IMR-90 (cell line): ENCODE measurements at regions not wholly inside any gene's neighbourhood (a gene's known extent, or its start where the extent isn't known, plus 50 kb on each side); places are given as distances from the start of the nearest gene placed in this dataset.

Experiments used
- ATAC-seq: fragments of 200-7000 bp; cut with Tn5 transposase; 2 replicates; pipeline ENCODE4 v1.9.1; 2020; ENCODE audit warnings: low read depth, mild to moderate bottlenecking, moderate library complexity
- BruUV-seq: library from RNA; stranded (reverse); fragments of 400-500 nt; replicated peaks from 2 replicates; lab custom pipeline; 2021; lab: Mats Ljungman, UMichigan
- CTCF ChIA-PET: fragments of 300-600 bp; formaldehyde crosslinking; extraction: SDS; loops from one replicate; lab custom pipeline; 2021; ENCODE audit warnings: antibody characterized with exemption; lab: Yijun Ruan, JAX
- POLR2A ChIA-PET: fragments of 300-600 bp; sonication (Branson Sonifier 250); formaldehyde crosslinking; loops from one replicate; lab custom pipeline; 2022; ENCODE audit warnings: antibody characterized with exemption; ENCODE audit not compliant: unreplicated experiment; lab: Charles Lee
- DNase-seq: peaks from one replicate; pipeline ENCODE4 v3.0.0; 2013
- H2AFZ ChIP-seq: replicated peaks from 2 replicates; pipeline ENCODE3; 2013; ENCODE audit warnings: low read length, mild to moderate bottlenecking; ENCODE audit not compliant: poor library complexity
- H2AK5ac ChIP-seq: 2 replicates; pipeline ENCODE4 v1.6.1; 2013; ENCODE audit warnings: low read depth, low read length, inconsistent platforms
- H2AK9ac ChIP-seq: replicated peaks from 2 replicates; pipeline ENCODE3; 2013; ENCODE audit warnings: mild to moderate bottlenecking, low read depth, low read length, moderate library complexity; ENCODE audit not compliant: poor library complexity
- H2BK120ac ChIP-seq: 2 replicates; pipeline ENCODE4 v1.6.1; 2013; ENCODE audit warnings: low read depth, low read length, inconsistent platforms
- H2BK15ac ChIP-seq: 3 replicates; pipeline ENCODE4 v1.6.1; 2013; ENCODE audit warnings: low read depth, low read length, inconsistent platforms
- H2BK20ac ChIP-seq: 2 replicates; pipeline ENCODE4 v1.6.1; 2013; ENCODE audit warnings: low read depth, mild to moderate bottlenecking, inconsistent platforms, low read length, moderate library complexity
- H2BK5ac ChIP-seq: 2 replicates; pipeline ENCODE4 v1.6.1; 2013; ENCODE audit warnings: mild to moderate bottlenecking, low read depth, low read length, inconsistent platforms; ENCODE audit not compliant: poor library complexity, severe bottlenecking
- H3K14ac ChIP-seq: replicated peaks from 2 replicates; pipeline ENCODE4 v1.6.1; 2013; ENCODE audit warnings: low read depth, low read length, inconsistent platforms
- H3K18ac ChIP-seq: 2 replicates; pipeline ENCODE4 v1.6.1; 2013; ENCODE audit warnings: low read depth, low read length, control low read depth
- H3K23ac ChIP-seq: 2 replicates; pipeline ENCODE4 v1.6.1; 2013; ENCODE audit warnings: low read depth, low read length, inconsistent platforms
- H3K27ac ChIP-seq: 2 replicates; pipeline ENCODE4 v1.5.1; 2013; ENCODE audit warnings: mild to moderate bottlenecking, control low read depth, low read length; ENCODE audit not compliant: insufficient read depth
- H3K27me3 ChIP-seq: 2 replicates; pipeline ENCODE4 v1.6.1; 2013; ENCODE audit warnings: low read length; ENCODE audit not compliant: control insufficient read depth, insufficient read depth
- H3K36me3 ChIP-seq: 2 replicates; pipeline ENCODE4 v1.6.1; 2013; ENCODE audit warnings: low read length, mixed read lengths; ENCODE audit not compliant: control insufficient read depth, insufficient read depth
- H3K4ac ChIP-seq: 2 replicates; pipeline ENCODE4 v1.6.1; 2013; ENCODE audit warnings: low read depth, low read length, inconsistent platforms
- H3K4me1 ChIP-seq: 2 replicates; pipeline ENCODE4 v1.6.1; 2013; ENCODE audit warnings: low read length, mixed read lengths; ENCODE audit not compliant: control insufficient read depth, insufficient read depth
- H3K4me2 ChIP-seq: 2 replicates; pipeline ENCODE4 v1.6.1; 2013; ENCODE audit warnings: low read depth, mild to moderate bottlenecking, control low read depth, low read length, moderate library complexity
- H3K4me3 ChIP-seq: 2 replicates; pipeline ENCODE4 v1.5.1; 2013; ENCODE audit warnings: low read depth, mild to moderate bottlenecking, control low read depth, low read length, moderate library complexity; ENCODE audit not compliant: insufficient read depth
- H3K56ac ChIP-seq: 2 replicates; pipeline ENCODE4 v1.6.1; 2013; ENCODE audit warnings: low read length, inconsistent platforms; ENCODE audit not compliant: insufficient read depth; ENCODE audit errors: extremely low read depth
- H3K79me1 ChIP-seq, 2 experiments: 2 replicates each; pipeline ENCODE4 v1.6.1; 2013; ENCODE audit warnings: low read length in 2 of 2, inconsistent platforms in 1 of 2, low read depth in 1 of 2
- H3K9ac ChIP-seq: 2 replicates; pipeline ENCODE4 v1.6.1; 2013; ENCODE audit warnings: low read depth, low read length, control low read depth
- H3K9me1 ChIP-seq: 2 replicates; pipeline ENCODE4 v1.6.1; 2013; ENCODE audit warnings: low read length, inconsistent platforms; ENCODE audit not compliant: insufficient read depth
- H3K9me3 ChIP-seq: 2 replicates; pipeline ENCODE4 v1.6.1; 2013; ENCODE audit warnings: low read length; ENCODE audit not compliant: control insufficient read depth, insufficient read depth
- H4K20me1 ChIP-seq: 2 replicates; pipeline ENCODE4 v1.6.1; 2013; ENCODE audit warnings: low read length, inconsistent platforms; ENCODE audit not compliant: insufficient read depth
- H4K5ac ChIP-seq: 2 replicates; pipeline ENCODE4 v1.6.1; 2013; ENCODE audit warnings: mild to moderate bottlenecking, low read depth, low read length, control low read depth
- H4K8ac ChIP-seq, 2 experiments: 2 replicates each; pipeline ENCODE4 v1.6.1; 2013; ENCODE audit warnings: low read depth in 2 of 2, low read length in 2 of 2, control low read depth in 1 of 2, inconsistent platforms in 1 of 2
- H4K91ac ChIP-seq: 2 replicates; pipeline ENCODE4 v1.6.1; 2013; ENCODE audit warnings: low read depth, low read length, inconsistent platforms; ENCODE audit not compliant: insufficient read depth
- CHD1 ChIP-seq: IDR thresholded peaks from 2 replicates; pipeline ENCODE4 v1.6.1; 2012; ENCODE audit warnings: low read depth, low read length, improper control_type of control experiment
- RAD21 ChIP-seq: IDR thresholded peaks from 2 replicates; pipeline ENCODE4 v1.6.1; 2012; ENCODE audit warnings: low read length, improper control_type of control experiment
- WGBS, 2 experiments: methylation state at CpG; one replicate each; pipeline versions ENCODE4 v1.1.5 to v1.1.7; 2013; ENCODE audit warnings: missing lambda C conversion rate in 2 of 2; ENCODE audit not compliant: insufficient read length in 1 of 2; ENCODE audit errors: extremely low coverage in 2 of 2; 5-methylcytosine and 5-hydroxymethylcytosine counted together
- dilution Hi-C: fragments of 300-500 bp; cut with HindIII; formaldehyde crosslinking; loops from one replicate; pipeline ENCODE4 v1.14.3; 2018; ENCODE audit warnings: low sequenced_read_pairs; ENCODE audit not compliant: unreplicated experiment
- in situ Hi-C: fragments of 300-500 bp; cut with MboI; formaldehyde crosslinking; loops from 3 replicates; pipeline ENCODE4 v1.14.3; 2019; ENCODE audit warnings: low sequenced_read_pairs, inconsistent platforms, mixed read lengths
- intact Hi-C: fragments of 100-400 bp; cut with micrococcal nuclease; formaldehyde crosslinking; loops from 2 replicates; pipeline ENCODE4 v1.10.0; 2022

DNA sequence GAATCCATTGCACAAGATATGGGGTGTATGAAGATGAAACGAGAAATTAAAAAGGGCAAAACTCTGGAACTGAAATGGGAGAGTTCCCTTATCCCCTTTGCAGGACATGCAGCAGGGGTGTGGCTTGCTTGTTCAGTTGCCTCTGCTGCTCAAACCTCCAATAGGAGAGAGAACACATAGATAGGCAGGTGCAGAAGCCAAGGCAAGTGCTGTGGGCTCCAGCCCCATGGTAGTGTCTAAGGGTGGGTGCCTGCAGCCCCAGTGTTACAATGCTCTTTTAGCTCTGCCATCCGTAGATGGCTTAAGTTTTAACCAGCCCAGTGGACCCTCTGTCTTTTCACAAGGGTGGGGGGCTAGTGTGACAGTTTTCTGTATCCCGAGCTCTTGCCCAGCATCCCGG lies 69.7 kb downstream of the CMAS start:
- no peak overlapping the region for H4K5ac ChIP-seq
- H3K9me1 ChIP-seq = no peaks in the 10 kb centered on the region
- intact Hi-C loops = no loop called here
- no peak overlapping the region for H3K9ac ChIP-seq
- no peaks in the 10 kb centered on the region for H3K4me1 ChIP-seq
- no peak overlapping the region for H4K91ac ChIP-seq
- no peaks in the 10 kb centered on the region for H3K9me3 ChIP-seq
- in situ Hi-C loops = no loop called here
- H3K36me3 ChIP-seq = no peaks in the 10 kb centered on the region
- BruUV-seq = no TSS peak
- DNase-seq (no peak), ATAC-seq (no peak)
- H2BK120ac ChIP-seq = no peak overlapping the region
- H2AFZ ChIP-seq = no peak overlapping the region
- H4K20me1 ChIP-seq = no peaks in the 10 kb centered on the region
- no peak overlapping the region for H2AK5ac ChIP-seq
- H3K79me1 ChIP-seq = no peaks in the 10 kb centered on the region
- no peak overlapping the region for H3K4me3 ChIP-seq
- CTCF ChIA-PET = no interaction called here
- H3K27me3 ChIP-seq = peaks cover 4% of the 10 kb centered on the region
- WGBS, 2 experiments = no CpG with 5 or more reads among the region's 4 CpGs
- no peak overlapping the region for H3K56ac ChIP-seq
- H3K23ac ChIP-seq = no peak overlapping the region
- no peak overlapping the region for H2BK20ac ChIP-seq
- no peak overlapping the region for H3K18ac ChIP-seq
- no peak overlapping the region for H2BK15ac ChIP-seq
- H3K14ac ChIP-seq = no peak overlapping the region
- H3K4me2 ChIP-seq = no peak overlapping the region
- TF ChIP-seq CHD1 = no peak
- TF ChIP-seq RAD21 = no peak
- dilution Hi-C loops = no loop called here
- POLR2A ChIA-PET = no interaction called here
- no peak overlapping the region for H3K27ac ChIP-seq
- no peak overlapping the region for H4K8ac ChIP-seq
- no peak overlapping the region for H2BK5ac ChIP-seq
- no peak overlapping the region for H2AK9ac ChIP-seq
- H3K4ac ChIP-seq = no peak overlapping the region
